Breast epithelium (tissue), 3 donors: ENCODE measurements at regions not wholly inside any gene's neighbourhood (a gene's known extent, or its start where the extent isn't known, plus 50 kb on each side); places are given as distances from the start of the nearest gene placed in this dataset.

Experiments
- POLR2A ChIP-seq: fragments of 450-650 bp; IDR thresholded peaks from one replicate; pipeline ENCODE4 v1.6.1; 2016; ENCODE audit warnings: antibody characterized with exemption, mild to moderate bottlenecking, moderate library complexity
- TF ChIP-seq, protein P1 (sequence below), 3 donors: fragments of 450-650 bp; IDR thresholded peaks; one replicate each; pipeline ENCODE4 v1.5.1; 2016 to 2017; ENCODE audit warnings: antibody characterized with exemption in 3 of 3, mild to moderate bottlenecking in 3 of 3, moderate library complexity in 3 of 3

DNA sequence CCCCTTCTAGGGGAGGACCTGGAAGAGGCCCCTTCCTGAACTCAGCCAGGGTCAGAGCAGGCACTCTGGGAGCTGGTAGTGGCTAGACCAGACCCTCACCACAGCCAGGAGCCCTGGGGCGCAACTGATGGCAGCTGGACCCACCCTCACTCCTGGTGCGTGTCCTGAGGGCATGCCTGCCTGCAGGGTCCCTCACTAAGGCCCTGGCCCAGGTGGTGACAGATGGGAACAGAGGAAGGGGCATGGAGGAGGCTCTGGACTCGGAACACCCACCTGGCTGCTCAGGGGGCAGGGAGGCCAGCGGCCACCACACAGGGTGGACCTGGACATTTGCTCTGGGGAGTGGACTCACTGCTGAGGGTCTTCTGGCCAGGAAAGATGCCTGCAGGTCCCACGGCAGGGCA lies 342.2 kb upstream of the SFSWAP start:
- TF ChIP-seq, protein P1, sequence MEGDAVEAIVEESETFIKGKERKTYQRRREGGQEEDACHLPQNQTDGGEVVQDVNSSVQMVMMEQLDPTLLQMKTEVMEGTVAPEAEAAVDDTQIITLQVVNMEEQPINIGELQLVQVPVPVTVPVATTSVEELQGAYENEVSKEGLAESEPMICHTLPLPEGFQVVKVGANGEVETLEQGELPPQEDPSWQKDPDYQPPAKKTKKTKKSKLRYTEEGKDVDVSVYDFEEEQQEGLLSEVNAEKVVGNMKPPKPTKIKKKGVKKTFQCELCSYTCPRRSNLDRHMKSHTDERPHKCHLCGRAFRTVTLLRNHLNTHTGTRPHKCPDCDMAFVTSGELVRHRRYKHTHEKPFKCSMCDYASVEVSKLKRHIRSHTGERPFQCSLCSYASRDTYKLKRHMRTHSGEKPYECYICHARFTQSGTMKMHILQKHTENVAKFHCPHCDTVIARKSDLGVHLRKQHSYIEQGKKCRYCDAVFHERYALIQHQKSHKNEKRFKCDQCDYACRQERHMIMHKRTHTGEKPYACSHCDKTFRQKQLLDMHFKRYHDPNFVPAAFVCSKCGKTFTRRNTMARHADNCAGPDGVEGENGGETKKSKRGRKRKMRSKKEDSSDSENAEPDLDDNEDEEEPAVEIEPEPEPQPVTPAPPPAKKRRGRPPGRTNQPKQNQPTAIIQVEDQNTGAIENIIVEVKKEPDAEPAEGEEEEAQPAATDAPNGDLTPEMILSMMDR (IDR thresholded peaks at IDR 0.05) = no peak
- TF ChIP-seq POLR2A = no peak
